ENCODE measurements at regions not wholly inside any gene's neighbourhood (a gene's known extent, or its start where the extent isn't known, plus 50 kb on each side); places are given as distances from the start of the nearest gene placed in this dataset.

DNA sequence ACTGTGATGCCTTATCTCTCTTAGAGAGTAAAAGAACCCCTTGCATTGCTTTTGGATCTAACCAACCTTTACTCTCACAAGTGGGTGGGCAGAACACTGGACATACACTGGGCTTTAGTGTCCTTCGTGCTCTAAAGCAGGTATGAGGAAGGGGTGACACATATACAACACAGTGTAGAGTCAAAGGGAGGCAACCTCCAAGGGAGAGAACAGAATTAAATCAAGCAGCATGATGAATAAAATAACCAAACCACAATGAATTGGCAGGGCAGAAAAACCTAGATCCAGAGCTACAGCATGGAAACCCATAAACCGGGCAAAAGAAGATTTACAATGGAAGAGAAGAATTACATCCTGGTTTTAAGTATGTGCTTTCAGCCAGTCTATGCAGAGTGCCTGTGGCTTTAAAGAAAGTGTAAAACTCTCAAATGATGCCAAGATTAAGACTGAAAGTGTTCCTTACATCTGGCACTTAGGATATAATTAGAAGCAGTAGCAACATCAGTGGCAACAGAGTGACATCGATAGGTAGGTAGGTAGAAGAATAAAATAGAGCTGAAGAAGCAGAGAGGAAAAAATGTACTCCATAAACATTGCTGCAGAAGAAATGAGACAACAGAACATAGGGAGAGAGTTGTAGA lies 191.7 kb upstream of the ZC3H15 start:
- TF ChIP-seq POLR2A (IDR thresholded peaks at IDR 0.05), result no peak
- TF ChIP-seq, protein P1, sequence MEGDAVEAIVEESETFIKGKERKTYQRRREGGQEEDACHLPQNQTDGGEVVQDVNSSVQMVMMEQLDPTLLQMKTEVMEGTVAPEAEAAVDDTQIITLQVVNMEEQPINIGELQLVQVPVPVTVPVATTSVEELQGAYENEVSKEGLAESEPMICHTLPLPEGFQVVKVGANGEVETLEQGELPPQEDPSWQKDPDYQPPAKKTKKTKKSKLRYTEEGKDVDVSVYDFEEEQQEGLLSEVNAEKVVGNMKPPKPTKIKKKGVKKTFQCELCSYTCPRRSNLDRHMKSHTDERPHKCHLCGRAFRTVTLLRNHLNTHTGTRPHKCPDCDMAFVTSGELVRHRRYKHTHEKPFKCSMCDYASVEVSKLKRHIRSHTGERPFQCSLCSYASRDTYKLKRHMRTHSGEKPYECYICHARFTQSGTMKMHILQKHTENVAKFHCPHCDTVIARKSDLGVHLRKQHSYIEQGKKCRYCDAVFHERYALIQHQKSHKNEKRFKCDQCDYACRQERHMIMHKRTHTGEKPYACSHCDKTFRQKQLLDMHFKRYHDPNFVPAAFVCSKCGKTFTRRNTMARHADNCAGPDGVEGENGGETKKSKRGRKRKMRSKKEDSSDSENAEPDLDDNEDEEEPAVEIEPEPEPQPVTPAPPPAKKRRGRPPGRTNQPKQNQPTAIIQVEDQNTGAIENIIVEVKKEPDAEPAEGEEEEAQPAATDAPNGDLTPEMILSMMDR (IDR thresholded peaks at IDR 0.05), result no peak
